H1 (cell line): ENCODE measurements at regions not wholly inside any gene's neighbourhood (a gene's known extent, or its start where the extent isn't known, plus 50 kb on each side); places are given as distances from the start of the nearest gene placed in this dataset.

Experiments used
- BCL11A ChIP-seq, 2 experiments: IDR thresholded peaks; one replicate each; pipeline ENCODE4 v1.6.1; 2011; ENCODE audit warnings: low read depth in 2 of 2, low read length in 2 of 2, mild to moderate bottlenecking in 2 of 2
- BRCA1 ChIP-seq: IDR thresholded peaks from 2 replicates; pipeline ENCODE4 v1.6.1; 2012; ENCODE audit warnings: low read depth, low read length, improper control_type of control experiment
- CEBPB ChIP-seq: IDR thresholded peaks from 2 replicates; pipeline ENCODE4 v1.6.1; 2012; ENCODE audit warnings: low read depth, low read length
- MAFK ChIP-seq: IDR thresholded peaks from 2 replicates; pipeline ENCODE4 v1.6.1; 2012; ENCODE audit warnings: low read depth, mild to moderate bottlenecking, improper control_type of control experiment, low read length
- POLR2A ChIP-seq, 2 experiments: IDR thresholded peaks; 1 replicate in 1 of 2; 2 replicates in 1 of 2; pipeline ENCODE4 v1.6.1; 2011; ENCODE audit warnings: low read depth in 2 of 2, low read length in 2 of 2, mild to moderate bottlenecking in 2 of 2; ENCODE audit errors: control extremely low read depth in 1 of 2
- POLR2AphosphoS5 ChIP-seq: IDR thresholded peaks from 2 replicates; pipeline ENCODE4 v1.6.1; 2011; ENCODE audit warnings: low read depth, low read length
- RAD21 ChIP-seq, 2 experiments: IDR thresholded peaks in 1 of 2; conservative IDR thresholded peaks in 1 of 2; 2 replicates each; pipeline ENCODE4 v1.6.1; 2011; ENCODE audit warnings: low read depth in 2 of 2, low read length in 2 of 2, improper control_type of control experiment in 1 of 2, inconsistent platforms in 1 of 2, mild to moderate bottlenecking in 1 of 2, moderate library complexity in 1 of 2
- TAF1 ChIP-seq: IDR thresholded peaks from 2 replicates; pipeline ENCODE4 v1.6.1; 2011; ENCODE audit warnings: mild to moderate bottlenecking, low read depth, low read length
- TEAD4 ChIP-seq: IDR thresholded peaks from 2 replicates; pipeline ENCODE4 v1.6.1; 2012; ENCODE audit warnings: low read depth, low read length, inconsistent platforms, mixed read lengths
- TF ChIP-seq, protein P1 (sequence below), 3 experiments: IDR thresholded peaks; 1 replicate in 2 of 3; 2 replicates in 1 of 3; pipeline versions ENCODE4 v1.5.1 to v1.6.1; 2011; ENCODE audit warnings: low read length in 3 of 3, mild to moderate bottlenecking in 3 of 3, inconsistent platforms in 2 of 3, low read depth in 1 of 3, moderate library complexity in 1 of 3; ENCODE audit not compliant: insufficient read depth in 1 of 3; ENCODE audit errors: control extremely low read depth in 1 of 3
- TF ChIP-seq, protein P2 (sequence below): IDR thresholded peaks from 2 replicates; pipeline ENCODE4 v1.6.1; 2012; ENCODE audit warnings: inconsistent platforms

DNA sequence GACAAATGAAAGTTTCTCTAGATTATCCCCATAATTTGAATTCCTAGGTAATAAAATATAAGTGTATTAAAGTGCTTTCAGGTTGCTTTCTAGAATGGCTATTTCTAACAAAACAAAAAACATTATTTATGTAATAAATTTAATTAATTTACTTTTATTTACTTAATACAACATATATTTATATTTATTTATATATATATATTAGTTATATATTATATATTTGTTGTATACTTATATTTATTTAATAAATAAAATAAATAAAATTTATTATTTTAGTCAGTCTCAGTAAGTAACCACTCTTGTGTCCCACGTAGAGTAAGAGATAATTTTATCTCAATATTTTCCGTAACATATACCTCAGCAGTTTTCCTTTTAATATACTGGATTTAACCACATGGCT, 1031.6 kb upstream of the CNTN5 start:
- TF ChIP-seq, protein P1, sequence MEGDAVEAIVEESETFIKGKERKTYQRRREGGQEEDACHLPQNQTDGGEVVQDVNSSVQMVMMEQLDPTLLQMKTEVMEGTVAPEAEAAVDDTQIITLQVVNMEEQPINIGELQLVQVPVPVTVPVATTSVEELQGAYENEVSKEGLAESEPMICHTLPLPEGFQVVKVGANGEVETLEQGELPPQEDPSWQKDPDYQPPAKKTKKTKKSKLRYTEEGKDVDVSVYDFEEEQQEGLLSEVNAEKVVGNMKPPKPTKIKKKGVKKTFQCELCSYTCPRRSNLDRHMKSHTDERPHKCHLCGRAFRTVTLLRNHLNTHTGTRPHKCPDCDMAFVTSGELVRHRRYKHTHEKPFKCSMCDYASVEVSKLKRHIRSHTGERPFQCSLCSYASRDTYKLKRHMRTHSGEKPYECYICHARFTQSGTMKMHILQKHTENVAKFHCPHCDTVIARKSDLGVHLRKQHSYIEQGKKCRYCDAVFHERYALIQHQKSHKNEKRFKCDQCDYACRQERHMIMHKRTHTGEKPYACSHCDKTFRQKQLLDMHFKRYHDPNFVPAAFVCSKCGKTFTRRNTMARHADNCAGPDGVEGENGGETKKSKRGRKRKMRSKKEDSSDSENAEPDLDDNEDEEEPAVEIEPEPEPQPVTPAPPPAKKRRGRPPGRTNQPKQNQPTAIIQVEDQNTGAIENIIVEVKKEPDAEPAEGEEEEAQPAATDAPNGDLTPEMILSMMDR (IDR thresholded peaks at IDR 0.05; ENCODE audit: control extremely low read depth in 1 of 3, insufficient read depth in 1 of 3, low read depth in 1 of 3, low read length in 3 of 3): no peak
- TF ChIP-seq BCL11A (IDR thresholded peaks at IDR 0.05; ENCODE audit: low read depth in 2 of 2, low read length in 2 of 2) (no peak), TAF1 (no peak), RAD21 (IDR thresholded peaks at IDR 0.05 in 1 of 2, conservative IDR thresholded peaks at IDR 0.05 in 1 of 2; ENCODE audit: low read depth in 2 of 2, low read length in 2 of 2) (no peak), CEBPB (no peak), POLR2AphosphoS5 (no peak), TEAD4 (no peak), MAFK (no peak), BRCA1 (no peak), POLR2A (IDR thresholded peaks at IDR 0.05; ENCODE audit: control extremely low read depth in 1 of 2, low read depth in 2 of 2, low read length in 2 of 2) (no peak)
- TF ChIP-seq, protein P2, sequence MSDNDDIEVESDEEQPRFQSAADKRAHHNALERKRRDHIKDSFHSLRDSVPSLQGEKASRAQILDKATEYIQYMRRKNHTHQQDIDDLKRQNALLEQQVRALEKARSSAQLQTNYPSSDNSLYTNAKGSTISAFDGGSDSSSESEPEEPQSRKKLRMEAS: no peak
